Esophagus muscularis mucosa (tissue), 4 donors: ENCODE measurements at regions not wholly inside any gene's neighbourhood (a gene's known extent, or its start where the extent isn't known, plus 50 kb on each side); places are given as distances from the start of the nearest gene placed in this dataset.

Experiments used
- DNase-seq: peaks from one replicate; pipeline ENCODE4 v3.0.0-alpha.2; 2017; ENCODE audit errors: extremely low spot score
- H3K27ac ChIP-seq, 4 donors: fragments of 200-600 bp; sonication (generic); replicated peaks in 1 of 4; 1 replicate in 3 of 4; 2 replicates in 1 of 4; pipeline ENCODE4 v1.5.1; 2016 to 2019; ENCODE audit warnings: mild to moderate bottlenecking in 1 of 4
- H3K27me3 ChIP-seq, 4 donors: fragments of 200-600 bp; sonication (generic); one replicate each; pipeline versions ENCODE4 v1.5.1 to v1.6.0; 2016 to 2019
- H3K36me3 ChIP-seq, 4 donors: fragments of 200-600 bp; sonication (generic); one replicate each; pipeline ENCODE4 v1.5.1; 2016 to 2019
- H3K4me1 ChIP-seq, 4 donors: fragments of 200-600 bp; sonication (generic); one replicate each; pipeline ENCODE4 v1.5.1; 2016 to 2019
- H3K4me3 ChIP-seq, 4 donors: fragments of 200-600 bp; sonication (generic); 1 replicate in 2 of 4; 2 replicates in 2 of 4; pipeline ENCODE4 v1.5.1; 2016 to 2019; ENCODE audit warnings: mild to moderate bottlenecking in 4 of 4, moderate library complexity in 1 of 4
- H3K9me3 ChIP-seq, 4 donors: fragments of 200-600 bp; sonication (generic); 1 replicate in 3 of 4; 2 replicates in 1 of 4; pipeline ENCODE4 v1.5.1; 2016 to 2019
- EP300 ChIP-seq: sonication (generic); formaldehyde crosslinking; IDR thresholded peaks from one replicate; pipeline ENCODE4 v1.6.1; 2017; ENCODE audit warnings: antibody characterized with exemption
- POLR2A ChIP-seq: fragments of 450-650 bp; IDR thresholded peaks from one replicate; pipeline ENCODE4 v1.6.1; 2017; ENCODE audit warnings: antibody characterized with exemption, moderate library complexity, mild to moderate bottlenecking, low read depth
- POLR2AphosphoS5 ChIP-seq, 2 donors: sonication (generic); formaldehyde crosslinking; IDR thresholded peaks; one replicate each; pipeline ENCODE4 v1.6.1; 2017; ENCODE audit warnings: antibody characterized with exemption in 2 of 2
- WGBS: methylation state at CpG from one replicate; pipeline ENCODE4 v1.1.5; 2018; 5-methylcytosine and 5-hydroxymethylcytosine counted together
- intact Hi-C: fragments of 100-400 bp; cut with DNase I; formaldehyde crosslinking; loops from one replicate; pipeline ENCODE4 v1.15.1; 2023
- TF ChIP-seq, protein P1 (sequence below), 3 experiments: fragments of 200-600 bp in 2 of 3; fragments of 450-650 bp in 1 of 3; sonication (generic) in 2 of 3; IDR thresholded peaks; one replicate each; pipeline ENCODE4 v1.5.1; 2017 to 2019; ENCODE audit warnings: antibody characterized with exemption in 3 of 3, mild to moderate bottlenecking in 2 of 3, moderate library complexity in 1 of 3

DNA sequence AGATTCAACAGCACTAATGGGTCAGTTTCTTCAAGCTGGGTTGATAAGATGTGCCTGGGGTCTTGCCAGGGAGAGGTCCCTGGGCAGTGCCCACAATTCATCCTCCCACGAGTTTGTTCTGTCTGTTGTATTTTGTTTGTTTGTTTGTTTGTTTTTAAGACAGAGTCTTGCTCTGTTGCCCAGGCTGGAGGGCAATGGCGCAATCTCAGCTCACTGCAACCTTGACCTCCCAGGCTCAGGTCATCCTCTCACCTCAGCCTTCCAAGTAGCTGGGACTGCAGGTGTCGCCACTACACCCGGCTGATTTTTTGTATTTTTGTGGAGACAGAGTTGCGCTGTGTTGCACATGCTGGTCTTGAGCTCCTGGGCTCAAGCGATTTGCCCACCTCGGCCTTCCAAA is 120.1 kb downstream of the NUFIP1 start:
- H3K4me3 ChIP-seq: no peak overlapping the region
- peaks cover 12 to 41% (median 29%) of the 10 kb centered on the region in 4 donors for H3K4me1 ChIP-seq
- H3K9me3 ChIP-seq: no peaks in the 10 kb centered on the region
- no peaks in the 10 kb centered on the region for H3K36me3 ChIP-seq
- WGBS: 76% methylated on average over 7 of the region's 7 CpGs
- DNase-seq: no peak
- no peaks in the 10 kb centered on the region for H3K27me3 ChIP-seq
- TF ChIP-seq EP300 (no peak), POLR2AphosphoS5 (IDR thresholded peaks at IDR 0.05) (no peak), POLR2A (no peak)
- TF ChIP-seq, protein P1, sequence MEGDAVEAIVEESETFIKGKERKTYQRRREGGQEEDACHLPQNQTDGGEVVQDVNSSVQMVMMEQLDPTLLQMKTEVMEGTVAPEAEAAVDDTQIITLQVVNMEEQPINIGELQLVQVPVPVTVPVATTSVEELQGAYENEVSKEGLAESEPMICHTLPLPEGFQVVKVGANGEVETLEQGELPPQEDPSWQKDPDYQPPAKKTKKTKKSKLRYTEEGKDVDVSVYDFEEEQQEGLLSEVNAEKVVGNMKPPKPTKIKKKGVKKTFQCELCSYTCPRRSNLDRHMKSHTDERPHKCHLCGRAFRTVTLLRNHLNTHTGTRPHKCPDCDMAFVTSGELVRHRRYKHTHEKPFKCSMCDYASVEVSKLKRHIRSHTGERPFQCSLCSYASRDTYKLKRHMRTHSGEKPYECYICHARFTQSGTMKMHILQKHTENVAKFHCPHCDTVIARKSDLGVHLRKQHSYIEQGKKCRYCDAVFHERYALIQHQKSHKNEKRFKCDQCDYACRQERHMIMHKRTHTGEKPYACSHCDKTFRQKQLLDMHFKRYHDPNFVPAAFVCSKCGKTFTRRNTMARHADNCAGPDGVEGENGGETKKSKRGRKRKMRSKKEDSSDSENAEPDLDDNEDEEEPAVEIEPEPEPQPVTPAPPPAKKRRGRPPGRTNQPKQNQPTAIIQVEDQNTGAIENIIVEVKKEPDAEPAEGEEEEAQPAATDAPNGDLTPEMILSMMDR (IDR thresholded peaks at IDR 0.05): no peak
- intact Hi-C loops: no loop called here
- H3K27ac ChIP-seq: peak overlapping the region in 1 of 4 donors; percentile 79

DNA sequence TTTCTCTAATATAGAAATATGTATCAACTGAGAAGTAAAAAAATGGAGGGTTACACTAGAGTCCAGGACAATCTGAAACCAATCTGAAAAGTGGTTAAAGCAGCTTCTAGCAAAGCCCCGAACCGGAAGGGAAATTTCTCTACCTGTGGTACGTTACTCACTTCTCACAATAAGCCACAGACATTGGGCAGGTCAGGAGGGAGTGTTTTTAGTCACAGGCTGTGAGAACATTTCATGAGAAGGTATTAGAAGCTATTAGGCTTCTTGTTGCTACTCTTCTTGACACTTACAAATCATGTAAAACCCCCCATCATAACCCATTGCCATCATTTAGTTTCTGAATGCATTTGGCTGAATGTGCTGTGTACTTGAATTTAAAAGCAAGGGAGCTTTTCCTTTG is 120.9 kb downstream of the NUFIP1 start:
- no peaks in the 10 kb centered on the region for H3K36me3 ChIP-seq
- TF ChIP-seq, protein P1 (IDR thresholded peaks at IDR 0.05): no peak
- TF ChIP-seq EP300 (no peak), POLR2AphosphoS5 (IDR thresholded peaks at IDR 0.05) (no peak), POLR2A (no peak)
- H3K4me3 ChIP-seq: no peak overlapping the region
- peak overlapping the region in 1 of 4 donors; percentile 79 for H3K27ac ChIP-seq
- H3K9me3 ChIP-seq: no peaks in the 10 kb centered on the region
- intact Hi-C loops: no loop called here
- peaks cover 9 to 37% (median 24%) of the 10 kb centered on the region in 4 donors for H3K4me1 ChIP-seq
- DNase-seq: no peak
- 93% methylated on average over 3 of the region's 3 CpGs for WGBS
- no peaks in the 10 kb centered on the region for H3K27me3 ChIP-seq

DNA sequence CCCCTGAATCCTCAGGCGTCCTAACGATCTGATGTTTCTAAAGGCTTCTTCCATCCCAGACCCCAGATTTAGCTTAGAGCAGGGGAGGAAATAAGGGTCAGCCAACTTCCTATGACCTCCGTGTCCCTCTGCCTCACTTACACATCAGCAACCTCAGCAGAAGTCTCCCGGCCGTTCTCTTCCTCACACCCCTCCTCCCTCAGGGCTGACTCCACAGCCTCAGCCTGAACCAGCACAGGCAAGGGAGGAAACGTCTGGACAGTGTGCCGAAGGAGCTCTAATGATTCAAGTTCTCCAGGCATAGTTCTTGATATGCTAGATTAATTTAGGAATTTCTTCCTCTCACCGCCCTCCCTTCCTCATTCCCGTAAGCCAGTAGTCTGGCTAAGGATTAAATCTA is 121.4 kb downstream of the NUFIP1 start:
- no peaks in the 10 kb centered on the region for H3K27me3 ChIP-seq
- no peaks in the 10 kb centered on the region for H3K9me3 ChIP-seq
- H3K4me1 ChIP-seq: peaks cover 8 to 31% (median 19%) of the 10 kb centered on the region in 4 donors
- no peaks in the 10 kb centered on the region for H3K36me3 ChIP-seq
- no peak for DNase-seq
- no peak for TF ChIP-seq POLR2A
- TF ChIP-seq EP300: no peak
- TF ChIP-seq, protein P1 (IDR thresholded peaks at IDR 0.05): no peak
- TF ChIP-seq POLR2AphosphoS5 (IDR thresholded peaks at IDR 0.05): no peak
- WGBS: 66% methylated on average over 9 of the region's 9 CpGs
- no peak overlapping the region for H3K27ac ChIP-seq
- H3K4me3 ChIP-seq: no peak overlapping the region
- intact Hi-C loops: no loop called here

DNA sequence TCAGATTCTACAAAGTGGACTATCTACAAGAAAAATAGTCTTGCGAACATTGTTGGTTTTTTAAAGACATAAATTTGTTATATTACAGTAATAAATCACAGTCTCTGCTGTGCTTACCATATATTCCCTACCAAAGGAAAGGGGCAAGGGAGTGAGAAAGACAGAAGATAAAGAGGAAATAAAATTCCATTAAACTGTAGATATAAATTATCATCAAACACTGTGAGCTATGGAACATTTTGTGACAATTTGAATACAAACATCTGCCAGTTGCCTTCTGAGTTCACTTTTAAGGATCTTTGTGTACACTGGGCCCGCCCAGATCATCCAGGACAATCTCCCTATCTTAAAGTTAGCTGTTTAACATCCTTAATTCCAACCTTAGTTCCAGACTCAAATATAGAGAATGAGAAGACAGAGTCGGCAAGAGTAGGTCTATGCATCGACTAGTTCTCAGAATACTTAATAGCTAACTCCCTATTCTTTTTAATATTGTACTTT is 122.8 kb downstream of the NUFIP1 start:
- intact Hi-C loops: no loop called here
- Histone ChIP-seq H3K27me3 (no peaks in the 10 kb centered on the region), H3K4me3 (no peak overlapping the region), H3K36me3 (no peaks in the 10 kb centered on the region), H3K9me3 (no peaks in the 10 kb centered on the region), H3K27ac (peak overlapping the region in 1 of 4 donors; percentile 7), H3K4me1 (peaks cover 8 to 22% (median 17%) of the 10 kb centered on the region in 4 donors)
- TF ChIP-seq EP300 (no peak), POLR2A (no peak), POLR2AphosphoS5 (IDR thresholded peaks at IDR 0.05) (no peak)
- TF ChIP-seq, protein P1 (IDR thresholded peaks at IDR 0.05): no peak
- DNase-seq: no peak
- 92% methylated on average over 4 of the region's 4 CpGs for WGBS
